BE2C (cell line): ENCODE measurements at regions not wholly inside any gene's neighbourhood (a gene's known extent, or its start where the extent isn't known, plus 50 kb on each side); places are given as distances from the start of the nearest gene placed in this dataset.

ENCODE experiments used
- DNase-seq: peaks from one replicate; pipeline ENCODE4 v3.0.0-alpha.2; 2020
- H3K27me3 ChIP-seq: fragments of 250-450 bp; sonication (Bioruptor Pico); 2 replicates; pipeline ENCODE4 v1.5.1; 2020; ENCODE audit warnings: mild to moderate bottlenecking
- H3K36me3 ChIP-seq: fragments of 250-450 bp; sonication (Bioruptor Pico); 2 replicates; pipeline ENCODE4 v1.5.1; 2020; ENCODE audit warnings: mild to moderate bottlenecking
- H3K4me1 ChIP-seq: fragments of 250-450 bp; sonication (Bioruptor Pico); 2 replicates; pipeline ENCODE4 v1.5.1; 2020
- H3K4me3 ChIP-seq: 2 replicates; pipeline ENCODE4 v1.5.1; 2011; ENCODE audit warnings: low read depth, low read length
- H3K9me3 ChIP-seq: fragments of 250-450 bp; sonication (Bioruptor Pico); 2 replicates; pipeline ENCODE4 v1.5.1; 2020
- CTCF ChIP-seq: IDR thresholded peaks from 2 replicates; pipeline ENCODE4 v1.5.1; 2012; ENCODE audit warnings: mild to moderate bottlenecking, low read depth, low read length

DNA sequence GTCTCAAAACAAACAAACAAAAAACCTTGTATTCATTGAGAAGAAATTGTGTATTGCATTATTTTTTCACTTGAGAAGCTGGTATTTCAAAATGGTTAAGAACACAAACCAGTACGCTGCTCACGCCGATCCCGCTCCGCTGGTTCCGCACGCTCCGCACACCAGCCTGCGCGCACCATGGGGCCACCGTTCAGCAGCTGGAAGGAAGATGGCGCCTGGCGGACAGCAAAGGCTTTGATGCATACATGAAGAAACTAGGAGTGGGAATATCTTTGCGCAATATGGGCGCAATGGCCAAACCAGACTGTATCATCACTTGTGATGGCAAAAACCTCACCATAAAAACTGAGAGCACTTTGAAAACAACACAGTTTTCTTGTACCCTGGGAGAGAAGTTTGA, 75.7 kb downstream of the RBM43 start:
- H3K4me1 ChIP-seq, result no peaks in the 10 kb centered on the region
- no peak for TF ChIP-seq CTCF

GRCh38 chr2:151182899-151183809, 78.5 kb downstream of the RBM43 start:
- no peaks in the 10 kb centered on the region for H3K36me3 ChIP-seq
- TF ChIP-seq CTCF, result no peak
- no peaks in the 10 kb centered on the region for H3K9me3 ChIP-seq
- DNase-seq, result no peak
- H3K4me3 ChIP-seq, result no peak overlapping the region
- H3K27me3 ChIP-seq, result no peaks in the 10 kb centered on the region
- H3K4me1 ChIP-seq, result no peaks in the 10 kb centered on the region

More for the DNA sequence above, 75.7 kb downstream of the RBM43 start:
- H3K36me3 ChIP-seq, result no peaks in the 10 kb centered on the region
- no peaks in the 10 kb centered on the region for H3K27me3 ChIP-seq
- H3K9me3 ChIP-seq, result no peaks in the 10 kb centered on the region
- H3K4me3 ChIP-seq, result no peak overlapping the region
- no peak for DNase-seq

GRCh38 chr2:151182396-151182795, 79.3 kb downstream of the RBM43 start:
- no peak for TF ChIP-seq CTCF
- no peaks in the 10 kb centered on the region for H3K4me1 ChIP-seq
- DNase-seq, result no peak

GRCh38 chr2:151181524-151181923, 80.1 kb downstream of the RBM43 start:
- no peak for TF ChIP-seq CTCF
- no peak overlapping the region for H3K4me3 ChIP-seq
- H3K4me1 ChIP-seq, result no peaks in the 10 kb centered on the region
- no peaks in the 10 kb centered on the region for H3K36me3 ChIP-seq
- no peaks in the 10 kb centered on the region for H3K27me3 ChIP-seq
- H3K9me3 ChIP-seq, result no peaks in the 10 kb centered on the region
- no peak for DNase-seq

More at GRCh38 chr2:151182396-151182795, 79.3 kb downstream of the RBM43 start:
- Histone ChIP-seq H3K4me3 (no peak overlapping the region), H3K36me3 (no peaks in the 10 kb centered on the region), H3K9me3 (no peaks in the 10 kb centered on the region), H3K27me3 (no peaks in the 10 kb centered on the region)

- no peaks in the 10 kb centered on the region for H3K9me3 ChIP-seq
- no peak for DNase-seq
- H3K4me1 ChIP-seq, result no peaks in the 10 kb centered on the region
- H3K4me3 ChIP-seq, result no peak overlapping the region
- H3K36me3 ChIP-seq, result no peaks in the 10 kb centered on the region
- no peaks in the 10 kb centered on the region for H3K27me3 ChIP-seq
- no peak for TF ChIP-seq CTCF
Measured at GRCh38 chr2:151180123-151180522, 81.5 kb downstream of the RBM43 start.

DNA sequence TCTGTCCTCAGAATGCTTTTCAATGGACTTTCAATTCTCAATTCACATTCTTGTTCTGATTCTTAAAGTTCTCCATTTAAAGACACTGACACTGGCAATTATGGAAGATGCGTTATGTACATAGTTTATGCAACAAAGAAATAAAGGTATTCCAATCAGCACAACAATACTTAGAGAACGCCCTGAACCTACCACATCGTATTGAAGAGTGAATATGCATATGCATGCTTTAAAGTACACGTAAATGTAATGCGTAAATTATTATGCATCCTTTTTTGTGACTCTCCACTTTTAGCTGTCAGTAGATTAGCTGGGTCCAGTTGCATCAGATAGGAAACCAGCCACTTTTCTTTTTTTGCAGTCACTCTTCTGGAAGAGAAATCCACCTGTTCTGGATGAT, 83.5 kb downstream of the RBM43 start:
- Histone ChIP-seq H3K4me3 (no peak overlapping the region), H3K4me1 (no peaks in the 10 kb centered on the region)
- no peak for TF ChIP-seq CTCF

More for the DNA sequence above, 83.5 kb downstream of the RBM43 start:
- Histone ChIP-seq H3K27me3 (no peaks in the 10 kb centered on the region), H3K36me3 (no peaks in the 10 kb centered on the region), H3K9me3 (no peaks in the 10 kb centered on the region)
- DNase-seq, result no peak
